ENCODE measurements at regions not wholly inside any gene's neighbourhood (a gene's known extent, or its start where the extent isn't known, plus 50 kb on each side); places are given as distances from the start of the nearest gene placed in this dataset.

- DNase-seq (no peak), ATAC-seq (ENCODE audit: insufficient read depth, low read depth) (no peak)
- Histone ChIP-seq H3K4me2 (ENCODE audit: insufficient read depth, low read length) (no peak overlapping the region), H3K9me3 (ENCODE audit: insufficient read depth, low read length, severe bottlenecking) (no peaks in the 10 kb centered on the region), H3K27ac (ENCODE audit: low read length) (no peak overlapping the region), H3K36me3 (ENCODE audit: insufficient read depth, low read length) (no peaks in the 10 kb centered on the region), H3K27me3 (ENCODE audit: insufficient read depth, low read length, poor library complexity) (peaks cover 6% of the 10 kb centered on the region), H2AFZ (ENCODE audit: low read depth, low read length) (no peak overlapping the region), H3K4me1 (ENCODE audit: insufficient read depth, low read length) (no peaks in the 10 kb centered on the region), H3K9ac (ENCODE audit: low read depth, low read length) (no peak overlapping the region), H4K20me1 (ENCODE audit: insufficient read depth, low read length) (no peaks in the 10 kb centered on the region), H3K79me2 (ENCODE audit: insufficient read depth, low read length) (no peaks in the 10 kb centered on the region), H3K4me3 (ENCODE audit: low read depth in 1 of 2, low read length in 2 of 2) (no peak overlapping the region)
- no peak for TF ChIP-seq CTCF (IDR thresholded peaks at IDR 0.05; ENCODE audit: borderline replicate concordance, extremely low read depth, low read length, poor library complexity, severe bottlenecking)
- no peak for TF ChIP-seq EZH2 (IDR thresholded peaks at IDR 0.05; ENCODE audit: borderline replicate concordance, low read depth, low read length, severe bottlenecking)
Measured at GRCh38 chr1:208524376-208524775, 280.2 kb upstream of the PLXNA2 start.

- Histone ChIP-seq H3K4me1 (ENCODE audit: insufficient read depth, low read length) (no peaks in the 10 kb centered on the region), H3K27me3 (ENCODE audit: insufficient read depth, low read length, poor library complexity) (peaks cover 10% of the 10 kb centered on the region), H3K9ac (ENCODE audit: low read depth, low read length) (no peak overlapping the region), H3K27ac (ENCODE audit: low read length) (no peak overlapping the region), H2AFZ (ENCODE audit: low read depth, low read length) (no peak overlapping the region), H3K4me3 (ENCODE audit: low read depth in 1 of 2, low read length in 2 of 2) (no peak overlapping the region), H4K20me1 (ENCODE audit: insufficient read depth, low read length) (no peaks in the 10 kb centered on the region), H3K79me2 (ENCODE audit: insufficient read depth, low read length) (no peaks in the 10 kb centered on the region), H3K36me3 (ENCODE audit: insufficient read depth, low read length) (no peaks in the 10 kb centered on the region), H3K9me3 (ENCODE audit: insufficient read depth, low read length, severe bottlenecking) (no peaks in the 10 kb centered on the region), H3K4me2 (ENCODE audit: insufficient read depth, low read length) (no peak overlapping the region)
- no peak for TF ChIP-seq CTCF (IDR thresholded peaks at IDR 0.05; ENCODE audit: borderline replicate concordance, extremely low read depth, low read length, poor library complexity, severe bottlenecking)
- no peak for TF ChIP-seq EZH2 (IDR thresholded peaks at IDR 0.05; ENCODE audit: borderline replicate concordance, low read depth, low read length, severe bottlenecking)
- no peak for DNase-seq
- ATAC-seq (ENCODE audit: insufficient read depth, low read depth): no peak
Measured at GRCh38 chr1:208524925-208525324, 280.7 kb upstream of the PLXNA2 start.

- Histone ChIP-seq H4K20me1 (ENCODE audit: insufficient read depth, low read length) (no peaks in the 10 kb centered on the region), H3K9me3 (ENCODE audit: insufficient read depth, low read length, severe bottlenecking) (no peaks in the 10 kb centered on the region), H2AFZ (ENCODE audit: low read depth, low read length) (no peak overlapping the region), H3K27ac (ENCODE audit: low read length) (no peak overlapping the region), H3K4me3 (ENCODE audit: low read depth in 1 of 2, low read length in 2 of 2) (no peak overlapping the region), H3K4me2 (ENCODE audit: insufficient read depth, low read length) (no peak overlapping the region), H3K4me1 (ENCODE audit: insufficient read depth, low read length) (no peaks in the 10 kb centered on the region), H3K36me3 (ENCODE audit: insufficient read depth, low read length) (no peaks in the 10 kb centered on the region), H3K9ac (ENCODE audit: low read depth, low read length) (no peak overlapping the region), H3K79me2 (ENCODE audit: insufficient read depth, low read length) (no peaks in the 10 kb centered on the region), H3K27me3 (ENCODE audit: insufficient read depth, low read length, poor library complexity) (peaks cover 13% of the 10 kb centered on the region)
- TF ChIP-seq EZH2 (IDR thresholded peaks at IDR 0.05; ENCODE audit: borderline replicate concordance, low read depth, low read length, severe bottlenecking): no peak
- no peak for TF ChIP-seq CTCF (IDR thresholded peaks at IDR 0.05; ENCODE audit: borderline replicate concordance, extremely low read depth, low read length, poor library complexity, severe bottlenecking)
- ATAC-seq (ENCODE audit: insufficient read depth, low read depth) (no peak), DNase-seq (no peak)
Measured at GRCh38 chr1:208525417-208525816, 281.2 kb upstream of the PLXNA2 start.

GRCh38 chr1:208526613-208527125 lies 282.5 kb upstream of the PLXNA2 start:
- DNase-seq: no peak

More at GRCh38 chr1:208526613-208527125, 282.5 kb upstream of the PLXNA2 start:
- ATAC-seq (ENCODE audit: insufficient read depth, low read depth): no peak
- Histone ChIP-seq H3K4me3 (ENCODE audit: low read depth in 1 of 2, low read length in 2 of 2) (no peak overlapping the region), H3K36me3 (ENCODE audit: insufficient read depth, low read length) (no peaks in the 10 kb centered on the region), H3K79me2 (ENCODE audit: insufficient read depth, low read length) (no peaks in the 10 kb centered on the region), H3K9ac (ENCODE audit: low read depth, low read length) (no peak overlapping the region), H4K20me1 (ENCODE audit: insufficient read depth, low read length) (no peaks in the 10 kb centered on the region), H3K27me3 (ENCODE audit: insufficient read depth, low read length, poor library complexity) (peaks cover 20% of the 10 kb centered on the region), H2AFZ (ENCODE audit: low read depth, low read length) (no peak overlapping the region), H3K27ac (ENCODE audit: low read length) (no peak overlapping the region), H3K4me1 (ENCODE audit: insufficient read depth, low read length) (no peaks in the 10 kb centered on the region), H3K9me3 (ENCODE audit: insufficient read depth, low read length, severe bottlenecking) (no peaks in the 10 kb centered on the region), H3K4me2 (ENCODE audit: insufficient read depth, low read length) (no peak overlapping the region)
- TF ChIP-seq EZH2 (IDR thresholded peaks at IDR 0.05; ENCODE audit: borderline replicate concordance, low read depth, low read length, severe bottlenecking) (no peak), CTCF (IDR thresholded peaks at IDR 0.05; ENCODE audit: borderline replicate concordance, extremely low read depth, low read length, poor library complexity, severe bottlenecking) (no peak)

Measured in DND-41 (cell line).